H1 (cell line): ENCODE measurements at regions not wholly inside any gene's neighbourhood (a gene's known extent, or its start where the extent isn't known, plus 50 kb on each side); places are given as distances from the start of the nearest gene placed in this dataset.

Source experiments
- CREB1 ChIP-seq: IDR thresholded peaks from 2 replicates; pipeline ENCODE4 v1.6.1; 2012; ENCODE audit warnings: inconsistent platforms

GRCh38 chr13:107301724-107302374 is 733.9 kb upstream of the ARGLU1 start (continued):
- no peak for TF ChIP-seq CREB1
